ENCODE measurements at regions not wholly inside any gene's neighbourhood (a gene's known extent, or its start where the extent isn't known, plus 50 kb on each side); places are given as distances from the start of the nearest gene placed in this dataset.
"Not testable (repeated sequence)": the region's sequence is repeated elsewhere in the genome, so short reads cannot be mapped to it uniquely, and the experiment has no call there.

- DNase-seq, result no peak
Measured at GRCh38 chr11:49442669-49443068, 234.3 kb upstream of the FOLH1 start.

GRCh38 chr11:49439901-49440300, 231.5 kb upstream of the FOLH1 start:
- not testable (repeated sequence) for DNase-seq

- DNase-seq, result not testable (repeated sequence)
Measured at GRCh38 chr11:49434308-49434707, 225.9 kb upstream of the FOLH1 start.

GRCh38 chr11:49432242-49432848, 223.9 kb upstream of the FOLH1 start:
- peak; percentile 23 for DNase-seq

- DNase-seq, result no peak
Measured at GRCh38 chr11:49424136-49424535, 215.7 kb upstream of the FOLH1 start.

- DNase-seq, result not testable (repeated sequence)
Measured at GRCh38 chr11:49418877-49419276, 210.5 kb upstream of the FOLH1 start.

GRCh38 chr11:49405743-49406142, 197.3 kb upstream of the FOLH1 start:
- no peak for DNase-seq

GRCh38 chr11:49395789-49396188, 187.4 kb upstream of the FOLH1 start:
- not testable (repeated sequence) for DNase-seq

GRCh38 chr11:49390362-49390761, 182.0 kb upstream of the FOLH1 start:
- not testable (repeated sequence) for DNase-seq

GRCh38 chr11:49389149-49389548, 180.7 kb upstream of the FOLH1 start:
- DNase-seq, result not testable (repeated sequence)

- DNase-seq, result not testable (repeated sequence)
Measured at GRCh38 chr11:49384371-49384770, 176.0 kb upstream of the FOLH1 start.

- no peak for DNase-seq
Measured at GRCh38 chr11:49377978-49378377, 169.6 kb upstream of the FOLH1 start.

GRCh38 chr11:49373866-49374265, 165.5 kb upstream of the FOLH1 start:
- not testable (repeated sequence) for DNase-seq

GRCh38 chr11:49373385-49373784, 165.0 kb upstream of the FOLH1 start:
- DNase-seq, result not testable (repeated sequence)

GRCh38 chr11:49372137-49372536, 163.7 kb upstream of the FOLH1 start:
- DNase-seq, result not testable (repeated sequence)

- DNase-seq, result not testable (repeated sequence)
Measured at GRCh38 chr11:49368556-49368955, 160.2 kb upstream of the FOLH1 start.

GRCh38 chr11:49365375-49365774, 157.0 kb upstream of the FOLH1 start:
- not testable (repeated sequence) for DNase-seq

- DNase-seq, result not testable (repeated sequence)
Measured at GRCh38 chr11:49362994-49363393, 154.6 kb upstream of the FOLH1 start.

- DNase-seq, result not testable (repeated sequence)
Measured at GRCh38 chr11:49354536-49354935, 146.1 kb upstream of the FOLH1 start.

- DNase-seq, result not testable (repeated sequence)
Measured at GRCh38 chr11:49352868-49353267, 144.5 kb upstream of the FOLH1 start.

- DNase-seq, result not testable (repeated sequence)
Measured at GRCh38 chr11:49346627-49347026, 138.2 kb upstream of the FOLH1 start.

GRCh38 chr11:49328485-49329186, 120.2 kb upstream of the FOLH1 start:
- DNase-seq, result not testable (repeated sequence)

GRCh38 chr11:49327766-49328165, 119.4 kb upstream of the FOLH1 start:
- not testable (repeated sequence) for DNase-seq

GRCh38 chr11:49326651-49327050, 118.2 kb upstream of the FOLH1 start:
- DNase-seq, result not testable (repeated sequence)

Measured in NCI-H2029 (cell line).